Neural progenitor cell (in vitro differentiated cells): ENCODE measurements at regions not wholly inside any gene's neighbourhood (a gene's known extent, or its start where the extent isn't known, plus 50 kb on each side); places are given as distances from the start of the nearest gene placed in this dataset.

Source experiments
- DNase-seq: peaks from one replicate; pipeline ENCODE4 v3.0.0-alpha.2; 2016; ENCODE audit warnings: low spot score
- H2AFZ ChIP-seq: fragments of 200-600 bp; sonication (generic); replicated peaks from 2 replicates; pipeline ENCODE4 v1.6.1; 2016; ENCODE audit warnings: antibody characterized with exemption
- H3F3A ChIP-seq: fragments of 200-600 bp; sonication (generic); 2 replicates; pipeline ENCODE4 v1.6.1; 2016; ENCODE audit warnings: antibody characterized with exemption, low read depth
- H3K27ac ChIP-seq: fragments of 200-600 bp; sonication (generic); 2 replicates; pipeline ENCODE4 v1.5.1; 2016; ENCODE audit warnings: mild to moderate bottlenecking
- H3K27me3 ChIP-seq: fragments of 200-600 bp; sonication (generic); 2 replicates; pipeline ENCODE4 v1.6.1; 2016; ENCODE audit warnings: mild to moderate bottlenecking, moderate library complexity
- H3K36me3 ChIP-seq: fragments of 200-600 bp; sonication (generic); 2 replicates; pipeline ENCODE4 v1.5.1; 2016
- H3K4me1 ChIP-seq: fragments of 200-600 bp; sonication (generic); 2 replicates; pipeline ENCODE4 v1.6.1; 2016; ENCODE audit warnings: mixed run types
- H3K4me2 ChIP-seq: fragments of 200-600 bp; sonication (generic); 2 replicates; pipeline ENCODE4 v1.6.1; 2016
- H3K4me3 ChIP-seq: fragments of 200-600 bp; sonication (generic); 2 replicates; pipeline ENCODE4 v1.5.1; 2016
- H3K79me2 ChIP-seq: fragments of 200-600 bp; sonication (generic); 2 replicates; pipeline ENCODE4 v1.6.1; 2016; ENCODE audit warnings: low read depth
- H3K9ac ChIP-seq: fragments of 200-600 bp; sonication (generic); 2 replicates; pipeline ENCODE4 v1.6.1; 2016
- H3K9me3 ChIP-seq: fragments of 200-600 bp; sonication (generic); 2 replicates; pipeline ENCODE4 v1.5.1; 2016; ENCODE audit warnings: low read depth
- H4K20me1 ChIP-seq: fragments of 200-600 bp; sonication (generic); 2 replicates; pipeline ENCODE4 v1.6.1; 2016; ENCODE audit warnings: low read depth
- H3K27ac Mint-ChIP-seq: 3 replicates; pipeline ENCODE4 v1.8.0; 2021; ENCODE audit warnings: mixed read lengths
- H3K27me3 Mint-ChIP-seq: 2 replicates; pipeline ENCODE4 v1.8.0; 2022; ENCODE audit warnings: low read depth, mild to moderate bottlenecking, inconsistent platforms, moderate library complexity, mixed read lengths; ENCODE audit not compliant: insufficient read depth
- H3K36me3 Mint-ChIP-seq: 3 replicates; pipeline ENCODE4 v1.8.0; 2021; ENCODE audit warnings: mixed read lengths
- H3K4me1 Mint-ChIP-seq: 3 replicates; pipeline ENCODE4 v1.8.0; 2021; ENCODE audit warnings: mixed read lengths
- H3K4me3 Mint-ChIP-seq: 3 replicates; pipeline ENCODE4 v1.8.0; 2021; ENCODE audit warnings: mild to moderate bottlenecking, moderate library complexity, mixed read lengths
- H3K9me3 Mint-ChIP-seq: 3 replicates; pipeline ENCODE4 v1.8.0; 2020; ENCODE audit warnings: mixed read lengths
- CTCF ChIP-seq: fragments of 200-600 bp; sonication (generic); IDR thresholded peaks from 2 replicates; pipeline ENCODE4 v1.5.1; 2017; ENCODE audit warnings: antibody characterized with exemption, mild to moderate bottlenecking
- EZH2 ChIP-seq: fragments of 200-600 bp; sonication (generic); IDR thresholded peaks from 2 replicates; pipeline ENCODE4 v1.6.1; 2017; ENCODE audit warnings: antibody characterized with exemption, mild to moderate bottlenecking, moderate library complexity
- EZH2phosphoT487 ChIP-seq: fragments of 200-600 bp; sonication (generic); IDR thresholded peaks from 2 replicates; pipeline ENCODE4 v1.6.1; 2017; ENCODE audit warnings: antibody characterized with exemption

GRCh38 chrX:80290834-80291233 lies 129.4 kb upstream of the TENT5D start:
- TF ChIP-seq CTCF (no peak), EZH2phosphoT487 (no peak), EZH2 (no peak)

GRCh38 chrX:80293354-80293753 lies 126.9 kb upstream of the TENT5D start:
- no peak overlapping the region for H3K4me3 ChIP-seq
- no peak overlapping the region for H3K27ac ChIP-seq
- H3K9me3 Mint-ChIP-seq: peaks cover 7% of the 10 kb centered on the region
- no peaks in the 10 kb centered on the region for H3K9me3 ChIP-seq
- TF ChIP-seq EZH2 (no peak), EZH2phosphoT487 (no peak), CTCF (no peak)
- no peaks in the 10 kb centered on the region for H3K4me1 ChIP-seq
- no peak overlapping the region for H2AFZ ChIP-seq
- no peak for DNase-seq
- H3K27me3 Mint-ChIP-seq: peaks cover 3% of the 10 kb centered on the region
- H3K36me3 ChIP-seq: no peaks in the 10 kb centered on the region
- H3K79me2 ChIP-seq: no peaks in the 10 kb centered on the region
- no peaks in the 10 kb centered on the region for H3K27me3 ChIP-seq
- no peak overlapping the region for H3K4me2 ChIP-seq
- no peaks in the 10 kb centered on the region for H3F3A ChIP-seq
- no peaks in the 10 kb centered on the region for H4K20me1 ChIP-seq
- no peak overlapping the region for H3K9ac ChIP-seq
- no peaks in the 10 kb centered on the region for H3K36me3 Mint-ChIP-seq
- no peaks in the 10 kb centered on the region for H3K4me1 Mint-ChIP-seq
- no peak overlapping the region for H3K4me3 Mint-ChIP-seq
- H3K27ac Mint-ChIP-seq: no peak overlapping the region

More at GRCh38 chrX:80290834-80291233, 129.4 kb upstream of the TENT5D start:
- H3K79me2 ChIP-seq: no peaks in the 10 kb centered on the region
- H3K9me3 Mint-ChIP-seq: peaks cover 7% of the 10 kb centered on the region
- no peak overlapping the region for H3K4me3 ChIP-seq
- H3K4me1 Mint-ChIP-seq: no peaks in the 10 kb centered on the region
- no peak overlapping the region for H3K27ac Mint-ChIP-seq
- no peak overlapping the region for H3K27ac ChIP-seq
- H3F3A ChIP-seq: no peaks in the 10 kb centered on the region
- H3K9me3 ChIP-seq: no peaks in the 10 kb centered on the region
- no peaks in the 10 kb centered on the region for H3K4me1 ChIP-seq
- DNase-seq: no peak
- H3K4me2 ChIP-seq: no peak overlapping the region
- no peaks in the 10 kb centered on the region for H3K36me3 ChIP-seq
- no peaks in the 10 kb centered on the region for H3K27me3 ChIP-seq
- no peak overlapping the region for H3K4me3 Mint-ChIP-seq
- H2AFZ ChIP-seq: no peak overlapping the region
- H3K9ac ChIP-seq: no peak overlapping the region
- peaks cover 3% of the 10 kb centered on the region for H3K27me3 Mint-ChIP-seq
- H4K20me1 ChIP-seq: no peaks in the 10 kb centered on the region
- H3K36me3 Mint-ChIP-seq: no peaks in the 10 kb centered on the region

GRCh38 chrX:80306007-80306406 lies 114.2 kb upstream of the TENT5D start:
- H4K20me1 ChIP-seq: no peaks in the 10 kb centered on the region
- H3K79me2 ChIP-seq: no peaks in the 10 kb centered on the region
- no peak overlapping the region for H3K9ac ChIP-seq
- DNase-seq: no peak
- no peaks in the 10 kb centered on the region for H3K4me1 ChIP-seq
- no peak overlapping the region for H3K4me3 Mint-ChIP-seq
- H3K27ac ChIP-seq: no peak overlapping the region
- H3K36me3 ChIP-seq: no peaks in the 10 kb centered on the region
- H3K4me2 ChIP-seq: no peak overlapping the region
- no peaks in the 10 kb centered on the region for H3K27me3 Mint-ChIP-seq
- H3K27me3 ChIP-seq: no peaks in the 10 kb centered on the region
- no peak for TF ChIP-seq EZH2phosphoT487
- no peak overlapping the region for H3K27ac Mint-ChIP-seq
- peaks cover 5% of the 10 kb centered on the region for H3K9me3 ChIP-seq
- H2AFZ ChIP-seq: no peak overlapping the region
- H3F3A ChIP-seq: no peaks in the 10 kb centered on the region
- no peaks in the 10 kb centered on the region for H3K36me3 Mint-ChIP-seq
- H3K9me3 Mint-ChIP-seq: peaks cover 2% of the 10 kb centered on the region
- no peaks in the 10 kb centered on the region for H3K4me1 Mint-ChIP-seq
- no peak overlapping the region for H3K4me3 ChIP-seq

GRCh38 chrX:80312448-80312847 lies 107.8 kb upstream of the TENT5D start:
- H3K36me3 Mint-ChIP-seq: no peaks in the 10 kb centered on the region
- no peak overlapping the region for H3K4me3 ChIP-seq
- H3K9ac ChIP-seq: no peak overlapping the region
- H3K36me3 ChIP-seq: no peaks in the 10 kb centered on the region
- TF ChIP-seq EZH2phosphoT487 (no peak), EZH2 (no peak), CTCF (no peak)
- no peaks in the 10 kb centered on the region for H4K20me1 ChIP-seq
- no peak overlapping the region for H2AFZ ChIP-seq
- no peak overlapping the region for H3K4me2 ChIP-seq
- no peaks in the 10 kb centered on the region for H3K4me1 ChIP-seq
- H3K27ac Mint-ChIP-seq: no peak overlapping the region
- no peak overlapping the region for H3K4me3 Mint-ChIP-seq
- H3K4me1 Mint-ChIP-seq: no peaks in the 10 kb centered on the region
- H3K9me3 Mint-ChIP-seq: peaks cover 13% of the 10 kb centered on the region
- no peak for DNase-seq
- H3K27me3 ChIP-seq: no peaks in the 10 kb centered on the region
- no peaks in the 10 kb centered on the region for H3F3A ChIP-seq
- no peak overlapping the region for H3K27ac ChIP-seq
- H3K27me3 Mint-ChIP-seq: peaks cover 2% of the 10 kb centered on the region
- H3K79me2 ChIP-seq: no peaks in the 10 kb centered on the region
- H3K9me3 ChIP-seq: peaks cover 16% of the 10 kb centered on the region
